PC-9 (cell line): ENCODE measurements at regions not wholly inside any gene's neighbourhood (a gene's known extent, or its start where the extent isn't known, plus 50 kb on each side); places are given as distances from the start of the nearest gene placed in this dataset.

Experiments
- BruUV-seq: library from RNA; stranded (reverse); fragments of 400-500 nt; replicated peaks from 2 replicates; lab custom pipeline; 2021; lab: Mats Ljungman, UMichigan
- CTCF ChIA-PET: fragments of 300-600 bp; sonication (Branson Sonifier 250); formaldehyde crosslinking; loops from one replicate; lab custom pipeline; 2022; ENCODE audit warnings: antibody characterized with exemption; lab: Charles Lee
- POLR2A ChIA-PET: fragments of 300-600 bp; sonication (Branson Sonifier 250); formaldehyde crosslinking; loops from one replicate; lab custom pipeline; 2022; ENCODE audit warnings: antibody characterized with exemption; ENCODE audit not compliant: unreplicated experiment; lab: Charles Lee
- DNase-seq, 2 experiments: peaks; one replicate each; pipeline versions ENCODE4 v3.0.0 to v3.0.0-alpha.2; 2015 to 2022; ENCODE audit warnings: mixed read lengths in 1 of 2
- H2AFZ ChIP-seq: fragments of 200-600 bp; sonication (generic); 2 replicates; pipeline ENCODE4 v1.8.1; 2017; ENCODE audit warnings: antibody characterized with exemption
- H3F3A ChIP-seq: fragments of 200-600 bp; sonication (generic); 2 replicates; pipeline ENCODE4 v1.8.1; 2017; ENCODE audit warnings: antibody characterized with exemption, mild to moderate bottlenecking, low read depth; ENCODE audit not compliant: insufficient read depth
- H3K27ac ChIP-seq: fragments of 200-600 bp; sonication (generic); 2 replicates; pipeline ENCODE4 v1.6.1; 2016; ENCODE audit warnings: mixed run types
- H3K27me3 ChIP-seq: fragments of 200-600 bp; sonication (generic); 2 replicates; pipeline ENCODE4 v1.6.1; 2016; ENCODE audit warnings: low read depth, mixed run types; ENCODE audit not compliant: insufficient read depth
- H3K36me3 ChIP-seq: fragments of 200-600 bp; sonication (generic); 2 replicates; pipeline ENCODE4 v1.6.1; 2016; ENCODE audit warnings: low read depth, mixed run types
- H3K4me1 ChIP-seq: fragments of 200-600 bp; sonication (generic); replicated peaks from 2 replicates; pipeline ENCODE4 v1.6.1; 2016; ENCODE audit warnings: mixed run types; ENCODE audit not compliant: insufficient read depth
- H3K4me2 ChIP-seq: fragments of 200-600 bp; sonication (generic); 2 replicates; pipeline ENCODE4 v1.6.1; 2017; ENCODE audit warnings: mixed run types
- H3K4me3 ChIP-seq: fragments of 200-600 bp; sonication (generic); 2 replicates; pipeline ENCODE4 v1.6.1; 2016; ENCODE audit warnings: mixed run types
- H3K79me2 ChIP-seq: fragments of 200-600 bp; sonication (generic); 2 replicates; pipeline ENCODE4 v1.6.1; 2017; ENCODE audit warnings: low read depth, mixed run types
- H3K9me2 ChIP-seq: fragments of 200-600 bp; sonication (generic); 2 replicates; pipeline ENCODE4 v1.8.1; 2017; ENCODE audit warnings: mild to moderate bottlenecking; ENCODE audit not compliant: insufficient read depth
- H3K9me3 ChIP-seq: fragments of 200-600 bp; sonication (generic); 2 replicates; pipeline ENCODE4 v1.8.1; 2016; ENCODE audit warnings: low read depth; ENCODE audit not compliant: insufficient read depth
- H4K20me1 ChIP-seq: fragments of 200-600 bp; sonication (generic); 2 replicates; pipeline ENCODE4 v1.8.1; 2017; ENCODE audit not compliant: insufficient read depth
- EZH2 ChIP-seq: fragments of 200-600 bp; sonication (generic); IDR thresholded peaks from 2 replicates; pipeline ENCODE4 v1.8.0; 2017; ENCODE audit warnings: antibody characterized with exemption, low read depth
- intact Hi-C: fragments of 100-400 bp; cut with micrococcal nuclease; formaldehyde crosslinking; loops from one replicate; pipeline ENCODE4 v1.10.0; 2022; ENCODE audit not compliant: unreplicated experiment
- TF ChIP-seq, protein P1 (sequence below): fragments of 200-600 bp; sonication (generic); conservative IDR thresholded peaks from 2 replicates; pipeline ENCODE4 v1.6.1; 2017; ENCODE audit warnings: mixed run types, antibody characterized with exemption, mild to moderate bottlenecking, moderate library complexity

DNA sequence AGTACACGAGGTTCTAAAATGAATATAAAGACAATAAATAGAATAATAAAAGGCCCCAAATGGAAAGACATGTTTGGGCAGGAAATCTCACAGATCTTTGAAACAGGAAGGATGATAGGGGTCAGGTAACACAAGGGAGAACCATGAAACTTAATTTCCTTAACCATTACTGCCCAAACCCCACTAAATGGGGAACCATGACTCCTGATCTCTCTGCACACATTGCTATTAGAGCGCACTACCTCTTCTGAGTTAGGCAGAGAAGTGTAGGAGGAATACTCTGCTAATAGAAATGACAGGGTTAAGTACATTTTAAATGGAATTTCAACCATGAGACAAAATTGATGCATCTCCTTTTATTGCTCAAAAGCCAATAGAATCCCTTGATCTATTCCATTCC lies 213.7 kb upstream of the SETBP1 start:
- Histone ChIP-seq H3K79me2 (no peaks in the 10 kb centered on the region), H4K20me1 (no peaks in the 10 kb centered on the region), H3K27ac (no peak overlapping the region), H3K36me3 (no peaks in the 10 kb centered on the region), H3K4me1 (no peaks in the 10 kb centered on the region), H2AFZ (no peak overlapping the region), H3K4me2 (no peak overlapping the region), H3K9me2 (no peaks in the 10 kb centered on the region; the same call in 1 of the 2 replicates), H3F3A (no peaks in the 10 kb centered on the region), H3K4me3 (no peak overlapping the region), H3K27me3 (no peaks in the 10 kb centered on the region), H3K9me3 (no peaks in the 10 kb centered on the region)
- no TSS peak for BruUV-seq
- ChIA-PET POLR2A (no interaction called here), CTCF (no interaction called here)
- intact Hi-C loops: no loop called here
- no peak for DNase-seq
- TF ChIP-seq, protein P1, sequence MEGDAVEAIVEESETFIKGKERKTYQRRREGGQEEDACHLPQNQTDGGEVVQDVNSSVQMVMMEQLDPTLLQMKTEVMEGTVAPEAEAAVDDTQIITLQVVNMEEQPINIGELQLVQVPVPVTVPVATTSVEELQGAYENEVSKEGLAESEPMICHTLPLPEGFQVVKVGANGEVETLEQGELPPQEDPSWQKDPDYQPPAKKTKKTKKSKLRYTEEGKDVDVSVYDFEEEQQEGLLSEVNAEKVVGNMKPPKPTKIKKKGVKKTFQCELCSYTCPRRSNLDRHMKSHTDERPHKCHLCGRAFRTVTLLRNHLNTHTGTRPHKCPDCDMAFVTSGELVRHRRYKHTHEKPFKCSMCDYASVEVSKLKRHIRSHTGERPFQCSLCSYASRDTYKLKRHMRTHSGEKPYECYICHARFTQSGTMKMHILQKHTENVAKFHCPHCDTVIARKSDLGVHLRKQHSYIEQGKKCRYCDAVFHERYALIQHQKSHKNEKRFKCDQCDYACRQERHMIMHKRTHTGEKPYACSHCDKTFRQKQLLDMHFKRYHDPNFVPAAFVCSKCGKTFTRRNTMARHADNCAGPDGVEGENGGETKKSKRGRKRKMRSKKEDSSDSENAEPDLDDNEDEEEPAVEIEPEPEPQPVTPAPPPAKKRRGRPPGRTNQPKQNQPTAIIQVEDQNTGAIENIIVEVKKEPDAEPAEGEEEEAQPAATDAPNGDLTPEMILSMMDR: no peak
- TF ChIP-seq EZH2: no peak

DNA sequence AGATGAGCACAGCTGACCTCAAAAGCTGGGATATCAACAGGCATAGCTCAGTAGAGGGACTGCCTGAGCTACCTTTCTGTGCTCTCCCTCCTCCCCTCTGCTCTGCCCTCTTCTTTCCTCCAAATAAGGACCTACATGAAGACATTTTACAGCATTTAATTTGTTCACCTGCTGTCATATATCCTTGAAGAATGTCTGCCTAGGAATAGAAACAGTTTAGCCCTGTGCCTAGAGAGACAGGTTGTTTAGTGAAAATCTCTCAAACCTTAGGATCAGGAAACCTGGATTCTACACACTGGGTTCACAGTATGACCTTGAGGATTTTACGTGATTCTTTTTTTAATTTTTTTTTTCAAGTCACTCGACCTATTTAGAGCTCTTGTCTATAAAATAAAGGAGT lies 213.0 kb upstream of the SETBP1 start:
- CTCF ChIA-PET: no interaction called here
- H3K4me1 ChIP-seq: no peaks in the 10 kb centered on the region

DNA sequence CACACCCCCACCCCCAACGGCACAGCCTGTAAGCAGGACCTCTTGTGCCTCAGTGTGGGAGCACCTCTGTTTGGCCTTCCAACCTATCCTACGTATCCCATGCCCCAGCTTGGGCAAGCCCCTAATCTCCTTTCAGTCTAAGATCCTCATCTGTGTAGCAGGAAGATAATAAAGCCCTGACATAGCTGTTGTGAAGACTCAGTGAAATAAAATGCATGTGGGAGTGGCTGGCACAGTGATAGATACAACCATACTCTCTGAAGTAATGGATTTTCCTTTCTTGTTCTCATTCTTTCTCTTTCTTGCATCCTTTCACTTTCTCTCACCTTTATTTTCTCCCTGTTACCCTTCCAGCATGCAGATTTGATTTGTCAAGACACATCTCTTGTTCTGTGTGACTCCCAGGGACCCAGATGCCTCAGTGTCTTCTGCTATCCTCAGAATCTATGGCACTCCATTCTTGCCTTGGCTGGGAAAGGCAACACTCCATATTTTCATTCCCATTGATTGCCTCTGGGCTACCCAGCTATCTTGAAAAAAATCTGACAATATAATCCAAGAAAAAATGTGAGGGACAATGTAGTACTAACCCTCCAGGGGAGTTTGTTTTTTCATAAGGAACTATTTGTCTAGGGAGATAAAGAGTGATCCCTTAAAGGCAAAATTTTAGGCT lies 207.2 kb upstream of the SETBP1 start:
- Histone ChIP-seq H3K79me2 (no peaks in the 10 kb centered on the region), H3K4me3 (no peak overlapping the region), H2AFZ (no peak overlapping the region), H3K4me1 (no peaks in the 10 kb centered on the region), H3K36me3 (no peaks in the 10 kb centered on the region), H3K27me3 (no peaks in the 10 kb centered on the region), H3K27ac (no peak overlapping the region), H4K20me1 (no peaks in the 10 kb centered on the region), H3F3A (no peaks in the 10 kb centered on the region), H3K4me2 (no peak overlapping the region), H3K9me3 (peaks cover 2% of the 10 kb centered on the region; the same call in 1 of the 2 replicates), H3K9me2 (no peaks in the 10 kb centered on the region)
- no peak for TF ChIP-seq EZH2
- TF ChIP-seq, protein P1: no peak
- POLR2A ChIA-PET: no interaction called here
- DNase-seq: no peak
- no TSS peak for BruUV-seq
- intact Hi-C loops: no loop called here
- CTCF ChIA-PET: no interaction called here

More for the DNA sequence above, 213.0 kb upstream of the SETBP1 start:
- Histone ChIP-seq H3K27me3 (no peaks in the 10 kb centered on the region), H3K9me3 (no peaks in the 10 kb centered on the region), H3K79me2 (no peaks in the 10 kb centered on the region), H2AFZ (no peak overlapping the region), H3K4me3 (no peak overlapping the region), H3K27ac (no peak overlapping the region), H4K20me1 (no peaks in the 10 kb centered on the region), H3K36me3 (no peaks in the 10 kb centered on the region), H3F3A (no peaks in the 10 kb centered on the region), H3K9me2 (no peaks in the 10 kb centered on the region; the same call in 1 of the 2 replicates), H3K4me2 (no peak overlapping the region)
- intact Hi-C loops: no loop called here
- no peak for DNase-seq
- TF ChIP-seq, protein P1: no peak
- no peak for TF ChIP-seq EZH2
- POLR2A ChIA-PET: no interaction called here
- no TSS peak for BruUV-seq
